Uterus (tissue), 3 donors: ENCODE measurements at regions not wholly inside any gene's neighbourhood (a gene's known extent, or its start where the extent isn't known, plus 50 kb on each side); places are given as distances from the start of the nearest gene placed in this dataset.
"Not testable (repeated sequence)": the region's sequence is repeated elsewhere in the genome, so short reads cannot be mapped to it uniquely, and the experiment has no call there.

Source experiments
- DNase-seq, 2 donors: peaks; one replicate each; pipeline ENCODE4 v3.0.0-alpha.2; 2019 to 2020
- H3K27ac ChIP-seq, 2 donors: fragments of 200-600 bp; sonication (generic); 1 replicate in 1 of 2; 2 replicates in 1 of 2; pipeline ENCODE4 v1.5.1; 2016 to 2018
- H3K27me3 ChIP-seq, 2 donors: fragments of 200-600 bp; sonication (generic); one replicate each; pipeline ENCODE4 v1.5.1; 2018 to 2019; ENCODE audit warnings: control low read depth in 1 of 2
- H3K36me3 ChIP-seq, 2 donors: fragments of 200-600 bp; sonication (generic); one replicate each; pipeline ENCODE4 v1.5.1; 2019; ENCODE audit warnings: control low read depth in 1 of 2
- H3K4me1 ChIP-seq, 2 donors: fragments of 200-600 bp; sonication (generic); one replicate each; pipeline ENCODE4 v1.5.1; 2018 to 2019; ENCODE audit warnings: control low read depth in 1 of 2
- H3K4me3 ChIP-seq, 2 donors: fragments of 200-600 bp; sonication (generic); 1 replicate in 1 of 2; 2 replicates in 1 of 2; pipeline ENCODE4 v1.5.1; 2018 to 2019; ENCODE audit warnings: mild to moderate bottlenecking in 1 of 2
- H3K9me3 ChIP-seq, 2 donors: fragments of 200-600 bp; sonication (generic); one replicate each; pipeline ENCODE4 v1.5.1; 2019; ENCODE audit warnings: control low read depth in 1 of 2
- POLR2A ChIP-seq, 2 donors: fragments of 450-650 bp; IDR thresholded peaks; one replicate each; pipeline ENCODE4 v1.6.1; 2016; ENCODE audit warnings: antibody characterized with exemption in 2 of 2, mild to moderate bottlenecking in 1 of 2, moderate library complexity in 1 of 2
- intact Hi-C: fragments of 100-400 bp; cut with DNase I; formaldehyde crosslinking; loops from one replicate; pipeline ENCODE4 v1.15.1; 2023; ENCODE audit warnings: low total_unique reads
- TF ChIP-seq, protein P1 (sequence below), 4 experiments: fragments of 200-600 bp in 2 of 4; fragments of 450-650 bp in 2 of 4; sonication (generic) in 2 of 4; IDR thresholded peaks; one replicate each; pipeline ENCODE4 v1.5.1; 2016 to 2019; ENCODE audit warnings: antibody characterized with exemption in 4 of 4, mild to moderate bottlenecking in 2 of 4, moderate library complexity in 1 of 4
- donor health status: DM: yes; HTN: yes; CAD: no.

DNA sequence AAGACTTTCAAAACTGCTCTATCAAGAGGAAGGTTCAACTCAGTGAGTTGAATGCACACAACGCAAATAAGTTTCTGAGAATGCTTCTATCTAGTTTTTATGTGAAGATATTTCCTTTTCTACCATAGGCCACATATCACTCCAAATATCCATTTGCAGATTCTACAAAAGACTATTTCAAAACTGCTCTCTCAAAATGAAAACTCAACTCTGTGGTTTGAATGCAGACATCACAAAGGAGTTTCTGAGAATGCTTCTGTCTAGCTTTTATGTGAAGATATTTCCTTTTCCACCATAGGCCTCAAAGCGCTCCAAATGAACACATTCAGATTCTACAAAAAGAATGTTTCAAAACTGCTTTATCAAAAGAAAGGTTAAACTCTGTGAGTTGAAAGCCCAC lies 1093.1 kb upstream of the DEFB115 start:
- H3K4me1 ChIP-seq, DNase-seq, H3K27me3 ChIP-seq, H3K36me3 ChIP-seq, H3K9me3 ChIP-seq, intact Hi-C loops, H3K4me3 ChIP-seq, H3K27ac ChIP-seq: not testable (repeated sequence)

DNA sequence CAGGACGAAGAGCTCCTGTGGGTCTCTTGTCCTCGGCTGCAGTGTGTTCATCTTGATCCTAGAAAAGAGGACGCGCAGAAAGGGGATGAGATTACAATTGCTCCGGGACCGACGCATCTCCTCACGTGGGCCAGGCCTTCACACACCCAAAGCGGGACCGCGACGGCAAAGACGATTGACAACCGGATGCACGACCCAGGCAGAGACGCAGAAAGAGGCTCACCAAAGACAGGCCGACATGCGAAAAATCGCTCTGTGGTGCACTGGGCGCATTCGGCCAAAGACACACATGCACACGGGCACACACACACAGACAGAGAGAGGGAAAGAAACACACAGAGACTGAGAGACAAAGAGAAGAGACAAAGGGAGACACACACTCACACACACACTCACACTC lies 1089.9 kb upstream of the DEFB115 start:
- DNase-seq = no peak
- H3K4me3 ChIP-seq = no peak overlapping the region
- TF ChIP-seq, protein P1, sequence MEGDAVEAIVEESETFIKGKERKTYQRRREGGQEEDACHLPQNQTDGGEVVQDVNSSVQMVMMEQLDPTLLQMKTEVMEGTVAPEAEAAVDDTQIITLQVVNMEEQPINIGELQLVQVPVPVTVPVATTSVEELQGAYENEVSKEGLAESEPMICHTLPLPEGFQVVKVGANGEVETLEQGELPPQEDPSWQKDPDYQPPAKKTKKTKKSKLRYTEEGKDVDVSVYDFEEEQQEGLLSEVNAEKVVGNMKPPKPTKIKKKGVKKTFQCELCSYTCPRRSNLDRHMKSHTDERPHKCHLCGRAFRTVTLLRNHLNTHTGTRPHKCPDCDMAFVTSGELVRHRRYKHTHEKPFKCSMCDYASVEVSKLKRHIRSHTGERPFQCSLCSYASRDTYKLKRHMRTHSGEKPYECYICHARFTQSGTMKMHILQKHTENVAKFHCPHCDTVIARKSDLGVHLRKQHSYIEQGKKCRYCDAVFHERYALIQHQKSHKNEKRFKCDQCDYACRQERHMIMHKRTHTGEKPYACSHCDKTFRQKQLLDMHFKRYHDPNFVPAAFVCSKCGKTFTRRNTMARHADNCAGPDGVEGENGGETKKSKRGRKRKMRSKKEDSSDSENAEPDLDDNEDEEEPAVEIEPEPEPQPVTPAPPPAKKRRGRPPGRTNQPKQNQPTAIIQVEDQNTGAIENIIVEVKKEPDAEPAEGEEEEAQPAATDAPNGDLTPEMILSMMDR (IDR thresholded peaks at IDR 0.05) = no peak
- TF ChIP-seq POLR2A (IDR thresholded peaks at IDR 0.05) = no peak
- intact Hi-C loops = no loop called here
- H3K36me3 ChIP-seq = no peaks in the 10 kb centered on the region
- no peaks in the 10 kb centered on the region for H3K4me1 ChIP-seq
- H3K9me3 ChIP-seq = no peaks in the 10 kb centered on the region
- H3K27me3 ChIP-seq = no peaks in the 10 kb centered on the region
- H3K27ac ChIP-seq = no peak overlapping the region

DNA sequence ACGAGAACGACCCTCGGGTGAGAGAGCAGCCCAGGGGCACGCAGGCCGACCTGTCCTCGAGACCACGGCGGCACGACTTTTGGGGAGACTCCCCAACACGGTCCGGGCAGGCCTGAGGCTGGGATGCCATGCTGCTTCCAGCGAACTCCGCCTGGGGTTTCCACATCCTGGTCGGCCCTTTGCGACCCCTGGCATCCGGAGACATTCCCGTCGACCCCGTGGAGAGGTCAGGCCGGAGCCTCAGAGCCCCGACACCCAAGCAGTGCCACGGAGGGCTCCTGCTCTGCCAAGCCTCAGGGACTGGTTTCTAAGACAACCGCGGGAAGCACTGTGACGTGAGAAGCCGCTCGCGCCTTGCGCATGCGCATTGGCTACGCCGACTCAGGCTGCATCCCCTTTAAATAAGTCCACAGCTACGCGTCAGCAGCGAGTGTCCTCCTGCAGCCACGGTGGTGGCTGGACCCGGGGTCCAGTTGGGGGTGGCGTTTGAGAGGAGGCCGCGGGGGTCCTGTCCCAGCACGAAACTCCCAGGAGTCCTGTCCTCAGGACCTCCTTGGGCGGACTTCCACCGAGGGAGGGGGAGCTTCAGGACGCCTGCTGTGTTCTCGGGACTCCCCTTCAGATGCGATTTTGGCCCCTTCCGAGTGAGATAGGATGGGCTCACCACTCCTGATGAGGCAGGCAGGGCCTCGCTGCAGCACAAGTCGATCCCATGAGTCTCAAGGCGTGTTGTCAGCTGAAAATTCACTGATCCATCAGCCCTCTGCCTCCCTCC lies 1089.3 kb upstream of the DEFB115 start:
- Histone ChIP-seq H3K27ac (no peak overlapping the region), H3K4me3 (no peak overlapping the region), H3K36me3 (no peaks in the 10 kb centered on the region), H3K27me3 (no peaks in the 10 kb centered on the region), H3K4me1 (no peaks in the 10 kb centered on the region), H3K9me3 (peaks cover 0 to 2% of the 10 kb centered on the region in 2 donors)
- intact Hi-C loops = no loop called here
- TF ChIP-seq, protein P1 (IDR thresholded peaks at IDR 0.05) = no peak
- TF ChIP-seq POLR2A (IDR thresholded peaks at IDR 0.05) = no peak
- DNase-seq = peak in 1 of 2 donors; percentile 16

DNA sequence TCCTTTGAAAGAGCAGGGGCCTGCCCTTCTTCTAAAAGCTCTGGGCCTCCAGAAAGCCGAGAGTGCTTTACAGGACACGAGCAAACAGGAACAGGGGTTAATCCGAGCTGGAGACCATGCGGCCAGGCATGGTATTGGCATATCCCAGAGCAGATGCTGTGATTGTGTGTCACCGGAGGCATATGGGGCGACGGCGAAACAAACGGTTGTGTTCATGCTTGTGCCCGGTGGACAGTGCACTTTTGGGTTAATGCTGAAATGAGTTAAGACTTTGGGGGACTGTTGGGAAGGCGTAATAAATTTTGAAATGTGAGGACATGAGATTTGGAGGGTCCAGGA lies 1088.7 kb upstream of the DEFB115 start:
- Histone ChIP-seq H3K27ac (no peak overlapping the region), H3K9me3 (peaks cover 0 to 3% of the 10 kb centered on the region in 2 donors), H3K4me3 (no peak overlapping the region), H3K36me3 (no peaks in the 10 kb centered on the region), H3K4me1 (no peaks in the 10 kb centered on the region), H3K27me3 (no peaks in the 10 kb centered on the region)
- DNase-seq = no peak
- intact Hi-C loops = no loop called here
- TF ChIP-seq POLR2A (IDR thresholded peaks at IDR 0.05) = no peak
- TF ChIP-seq, protein P1 (IDR thresholded peaks at IDR 0.05) = no peak

DNA sequence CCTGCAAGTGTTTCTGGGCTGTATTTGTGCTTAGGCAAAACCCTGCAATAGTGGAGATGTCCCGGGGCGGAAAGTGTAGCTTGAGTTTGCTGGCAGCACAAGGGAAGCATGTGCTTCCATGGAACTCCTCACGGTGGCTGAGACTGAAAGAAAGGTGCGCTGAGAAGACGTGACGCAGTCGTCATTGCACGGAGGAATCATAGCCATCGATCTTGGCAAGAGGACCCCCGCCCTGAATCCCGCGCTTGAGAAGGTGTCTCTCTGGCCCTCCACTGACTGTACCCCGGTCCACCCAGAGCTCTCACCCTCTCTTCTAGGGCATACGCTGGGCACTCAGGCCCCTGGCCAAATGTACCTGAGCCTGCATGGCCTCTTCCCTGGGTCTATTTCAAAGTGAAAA lies 1081.8 kb upstream of the DEFB115 start:
- Histone ChIP-seq H3K27me3 (no peaks in the 10 kb centered on the region), H3K4me3 (no peak overlapping the region), H3K9me3 (peaks cover 0 to 3% of the 10 kb centered on the region in 2 donors), H3K36me3 (no peaks in the 10 kb centered on the region), H3K4me1 (no peaks in the 10 kb centered on the region), H3K27ac (no peak overlapping the region)
- intact Hi-C loops = no loop called here
- TF ChIP-seq, protein P1 (IDR thresholded peaks at IDR 0.05) = no peak
- TF ChIP-seq POLR2A (IDR thresholded peaks at IDR 0.05) = no peak
- no peak for DNase-seq

DNA sequence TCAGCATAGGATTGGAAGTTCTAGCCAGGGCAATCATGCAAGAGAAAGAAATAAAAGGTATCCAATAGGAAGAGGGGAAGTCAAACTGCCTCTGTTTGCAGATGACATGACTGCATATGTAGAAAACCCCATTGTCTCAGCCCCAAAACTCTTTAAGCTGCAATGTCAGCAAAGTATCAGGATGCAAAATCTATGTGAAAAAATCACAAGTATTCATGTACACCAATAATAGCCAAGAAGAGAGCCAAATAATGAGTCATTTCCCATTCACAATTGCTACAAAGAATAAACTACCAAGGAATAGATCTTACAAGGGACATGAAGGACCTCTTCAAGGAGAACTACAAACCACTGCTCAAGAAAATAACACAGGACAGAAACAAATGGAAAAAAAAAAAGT lies 1074.3 kb upstream of the DEFB115 start:
- intact Hi-C loops, H3K4me3 ChIP-seq, H3K4me1 ChIP-seq, DNase-seq, H3K36me3 ChIP-seq, H3K27ac ChIP-seq, H3K27me3 ChIP-seq, H3K9me3 ChIP-seq: not testable (repeated sequence)

DNA sequence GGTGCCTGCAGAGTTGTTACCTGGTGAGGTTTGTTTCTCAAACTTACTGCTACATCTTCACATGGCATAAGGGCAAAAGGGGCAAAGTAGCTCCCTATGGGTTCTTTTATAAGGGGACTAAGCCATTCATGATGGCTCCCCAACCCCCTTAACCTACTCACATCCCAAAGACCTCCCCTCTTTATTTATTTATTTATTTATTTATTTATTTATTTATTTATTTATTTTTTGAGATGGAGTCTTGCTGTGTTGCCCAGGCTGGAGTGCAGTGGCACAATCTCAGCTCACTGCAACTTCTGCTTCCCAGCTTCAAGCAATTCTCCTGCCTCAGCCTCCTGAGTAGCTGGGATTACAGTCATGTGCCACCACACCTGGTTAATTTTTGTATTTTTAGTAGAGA lies 1065.7 kb upstream of the DEFB115 start:
- H3K4me3 ChIP-seq, H3K27me3 ChIP-seq, intact Hi-C loops, H3K36me3 ChIP-seq, H3K4me1 ChIP-seq, H3K27ac ChIP-seq, H3K9me3 ChIP-seq, DNase-seq: not testable (repeated sequence)

DNA sequence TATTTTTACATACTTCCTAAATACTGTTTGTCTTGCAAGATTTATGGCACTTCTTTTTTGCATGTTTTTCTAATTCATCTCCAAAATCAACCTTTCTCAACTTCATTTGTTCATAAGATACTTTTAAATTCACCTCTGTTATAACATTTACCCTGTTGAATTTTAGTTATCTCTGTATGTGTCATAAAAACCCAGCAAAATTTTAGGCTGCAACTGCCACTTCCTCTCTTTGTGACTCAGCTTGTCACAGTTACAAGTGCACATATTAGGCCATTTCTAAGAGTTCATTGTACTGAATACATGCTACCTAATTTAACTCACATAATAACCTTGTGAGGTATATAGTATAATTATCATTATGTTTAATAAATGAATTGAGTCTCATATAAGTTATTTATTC lies 1023.0 kb upstream of the DEFB115 start:
- intact Hi-C loops, H3K27me3 ChIP-seq, H3K27ac ChIP-seq, H3K4me1 ChIP-seq, H3K9me3 ChIP-seq, H3K4me3 ChIP-seq, H3K36me3 ChIP-seq, DNase-seq: not testable (repeated sequence)

DNA sequence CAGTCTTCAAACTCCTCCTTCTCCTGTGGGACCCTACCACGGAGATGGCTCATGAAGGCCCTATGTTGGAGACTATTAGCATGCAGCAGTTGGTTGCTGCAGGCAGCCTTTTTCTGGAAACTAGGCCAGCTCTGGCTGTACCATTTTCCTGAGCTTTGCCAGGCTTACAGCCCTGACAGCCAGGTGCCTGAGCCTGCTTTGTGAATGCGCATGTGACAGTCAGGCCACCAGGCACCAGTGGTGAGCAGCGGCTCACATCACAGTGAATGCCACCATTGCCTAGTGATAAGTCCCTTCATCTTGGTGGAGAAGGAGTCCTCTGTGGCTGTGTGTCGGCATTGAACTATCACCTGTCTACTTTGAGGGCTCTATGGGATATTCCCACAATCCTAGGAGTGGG lies 982.4 kb upstream of the DEFB115 start:
- H3K9me3 ChIP-seq, H3K27ac ChIP-seq, H3K27me3 ChIP-seq, H3K4me3 ChIP-seq, DNase-seq, H3K36me3 ChIP-seq, H3K4me1 ChIP-seq, intact Hi-C loops: not testable (repeated sequence)
